Pancreas (tissue), 10 donors: ENCODE measurements at regions not wholly inside any gene's neighbourhood (a gene's known extent, or its start where the extent isn't known, plus 50 kb on each side); places are given as distances from the start of the nearest gene placed in this dataset.
A peak's percentile ranks its signal among the peaks of the same experiment; 100 is the strongest.

Experiments
- ATAC-seq, 4 donors: fragments of 200-7000 bp; cut with Tn5 transposase; one replicate each; pipeline versions ENCODE4 v1.8.0 to v1.9.1; 2020; ENCODE audit warnings: mild to moderate bottlenecking in 4 of 4, moderate library complexity in 4 of 4
- DNase-seq, 6 donors: peaks; one replicate each; pipeline ENCODE4 v3.0.0-alpha.2; 2020
- FAIRE-seq: peaks from 2 replicates; lab custom pipeline; 2012; peaks lifted over from hg19 to GRCh38; lab: Jason Lieb, UNC
- H3K27ac ChIP-seq, 4 donors: fragments of 200-600 bp; sonication (generic); 1 replicate in 3 of 4; 2 replicates in 1 of 4; pipeline versions ENCODE4 v1.5.0 to v1.8.0; 2020
- H3K27me3 ChIP-seq, 4 donors: fragments of 200-600 bp; one replicate each; pipeline ENCODE4 v1.8.0; 2021
- H3K36me3 ChIP-seq, 3 donors: fragments of 200-600 bp; sonication (generic) in 1 of 3; one replicate each; pipeline versions ENCODE4 v1.5.0 to v1.8.0; 2020 to 2021
- H3K4me1 ChIP-seq, 3 donors: fragments of 200-600 bp; one replicate each; pipeline ENCODE4 v1.8.0; 2021
- H3K4me3 ChIP-seq, 4 donors: fragments of 200-600 bp; sonication (generic) in 2 of 4; one replicate each; pipeline versions ENCODE4 v1.5.0 to v1.8.0; 2020 to 2021
- H3K9me3 ChIP-seq, 4 donors: fragments of 200-600 bp; one replicate each; pipeline ENCODE4 v1.8.0; 2021
- CTCF ChIP-seq, 4 donors: fragments of 200-600 bp; sonication (generic) in 3 of 4; IDR thresholded peaks; one replicate each; pipeline versions ENCODE4 v1.5.0 to v1.8.0; 2021; ENCODE audit warnings: antibody characterized with exemption in 4 of 4
- WGBS, 2 donors: extraction: QIAGEN DNeasy Blood & Tissue Kit; methylation state at CpG; one replicate each; pipeline ENCODE4 v1.1.7; 2013; 5-methylcytosine and 5-hydroxymethylcytosine counted together
- intact Hi-C, 3 donors: fragments of 100-400 bp; cut with DNase I; formaldehyde crosslinking; loops; one replicate each; pipeline versions ENCODE4 v1.11.1 to v1.14.2; 2022
- donor health status: healthy with polysubstance abuse.
- donor health status: DM: no; HTN: no; CAD: no; lungs with moderate emphysema.
- donor health status: DM: no; HTN: no; CAD: no.
- donor health status: control.
- donor health status: control.
- donor health status: Bipolar disorder and iron deficiency.
- donor health status: DM: yes; HTN: yes; CAD: no.
- donor health status: DM: no; HTN: no; CAD: no.
- donor health status: DM: no; HTN: no; CAD: no.
- donor health status: DM: yes; HTN: yes; CAD: no.

- Histone ChIP-seq H3K4me1 (peaks cover 7 to 9% (median 7%) of the 10 kb centered on the region in 3 donors), H3K9me3 (no peaks in the 10 kb centered on the region), H3K36me3 (no peaks in the 10 kb centered on the region), H3K4me3 (no peak overlapping the region), H3K27me3 (no peaks in the 10 kb centered on the region), H3K27ac (peak overlapping the region in 1 of 4 donors; percentile 9)
- no peak for TF ChIP-seq CTCF (IDR thresholded peaks at IDR 0.05)
- DNase-seq (peak in 3 of 6 donors; percentile 29 to 42 (median 38)), ATAC-seq (peak; percentile 80 to 89 (median 84)), FAIRE-seq (no peak)
- intact Hi-C loops, result no loop called here
- WGBS, 2 donors, result 21 to 22% methylated on average over 8 of the region's 8 CpGs
Observed at GRCh38 chr2:45330637-45331409, 280.2 kb downstream of the SRBD1 start.

GRCh38 chr2:45330108-45330507 is 281.0 kb downstream of the SRBD1 start:
- H3K36me3 ChIP-seq, result no peaks in the 10 kb centered on the region
- DNase-seq, result no peak
- intact Hi-C loops, result no loop called here
- no peak for TF ChIP-seq CTCF (IDR thresholded peaks at IDR 0.05)
- H3K27me3 ChIP-seq, result no peaks in the 10 kb centered on the region
- no peak for FAIRE-seq
- no peaks in the 10 kb centered on the region for H3K9me3 ChIP-seq
- no peak overlapping the region for H3K4me3 ChIP-seq
- no peak overlapping the region for H3K27ac ChIP-seq
- WGBS, 2 donors, result 93 to 96% methylated on average over 5 of the region's 5 CpGs
- ATAC-seq, result no peak
- H3K4me1 ChIP-seq, result peaks cover 7 to 9% (median 7%) of the 10 kb centered on the region in 3 donors

GRCh38 chr2:45329045-45329677 is 281.9 kb downstream of the SRBD1 start:
- intact Hi-C loops, result no loop called here
- H3K36me3 ChIP-seq, result no peaks in the 10 kb centered on the region
- DNase-seq, result no peak
- no peaks in the 10 kb centered on the region for H3K9me3 ChIP-seq
- no peaks in the 10 kb centered on the region for H3K27me3 ChIP-seq
- no peak for TF ChIP-seq CTCF (IDR thresholded peaks at IDR 0.05)
- H3K4me3 ChIP-seq, result no peak overlapping the region
- WGBS, 2 donors, result 88 to 95% methylated on average over 7 of the region's 7 CpGs
- peaks cover 7 to 9% (median 7%) of the 10 kb centered on the region in 3 donors for H3K4me1 ChIP-seq
- peak in 2 of 4 donors; percentile 18 to 27 for ATAC-seq
- H3K27ac ChIP-seq, result no peak overlapping the region
- FAIRE-seq, result no peak

GRCh38 chr2:45328264-45328870 is 282.7 kb downstream of the SRBD1 start:
- H3K36me3 ChIP-seq, result no peaks in the 10 kb centered on the region
- peaks cover 7 to 9% (median 7%) of the 10 kb centered on the region in 3 donors for H3K4me1 ChIP-seq
- DNase-seq (no peak), FAIRE-seq (no peak), ATAC-seq (no peak)
- H3K9me3 ChIP-seq, result no peaks in the 10 kb centered on the region
- 75 to 88% methylated on average over 3 of the region's 3 CpGs for WGBS, 2 donors
- H3K27me3 ChIP-seq, result no peaks in the 10 kb centered on the region
- no peak overlapping the region for H3K27ac ChIP-seq
- no peak for TF ChIP-seq CTCF (IDR thresholded peaks at IDR 0.05)
- no peak overlapping the region for H3K4me3 ChIP-seq
- intact Hi-C loops, result no loop called here
